HG03565 (cell line): ENCODE measurements at regions not wholly inside any gene's neighbourhood (a gene's known extent, or its start where the extent isn't known, plus 50 kb on each side); places are given as distances from the start of the nearest gene placed in this dataset.
A peak's percentile ranks its signal among the peaks of the same experiment; 100 is the strongest.

ENCODE experiments used
- ATAC-seq: cut with Tn5 transposase; IDR thresholded peaks from one replicate; pipeline ENCODE4 v1.9.1; 2021; ENCODE audit warnings: mild to moderate bottlenecking, moderate library complexity; ENCODE audit not compliant: unreplicated experiment

DNA sequence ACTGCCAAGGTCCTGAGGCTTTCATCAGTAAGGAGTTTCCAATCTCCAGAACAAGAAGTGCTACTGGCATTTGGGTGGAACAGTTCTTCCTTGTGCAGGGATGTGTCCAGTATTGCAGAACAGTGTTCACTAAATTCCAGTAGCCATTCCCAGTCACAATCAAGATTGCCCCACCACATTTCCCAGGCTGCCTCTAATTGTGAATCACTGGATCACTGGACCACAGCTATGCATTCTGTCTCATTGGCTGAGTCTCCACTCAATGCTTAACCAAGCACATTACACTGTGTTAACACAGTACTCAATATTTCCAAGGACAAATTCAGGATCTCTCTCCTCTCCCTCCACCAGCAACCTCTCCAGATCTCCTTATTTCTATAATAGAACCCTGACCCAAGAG, 160.2 kb upstream of the CCDC150 start:
- ATAC-seq = no peak

DNA sequence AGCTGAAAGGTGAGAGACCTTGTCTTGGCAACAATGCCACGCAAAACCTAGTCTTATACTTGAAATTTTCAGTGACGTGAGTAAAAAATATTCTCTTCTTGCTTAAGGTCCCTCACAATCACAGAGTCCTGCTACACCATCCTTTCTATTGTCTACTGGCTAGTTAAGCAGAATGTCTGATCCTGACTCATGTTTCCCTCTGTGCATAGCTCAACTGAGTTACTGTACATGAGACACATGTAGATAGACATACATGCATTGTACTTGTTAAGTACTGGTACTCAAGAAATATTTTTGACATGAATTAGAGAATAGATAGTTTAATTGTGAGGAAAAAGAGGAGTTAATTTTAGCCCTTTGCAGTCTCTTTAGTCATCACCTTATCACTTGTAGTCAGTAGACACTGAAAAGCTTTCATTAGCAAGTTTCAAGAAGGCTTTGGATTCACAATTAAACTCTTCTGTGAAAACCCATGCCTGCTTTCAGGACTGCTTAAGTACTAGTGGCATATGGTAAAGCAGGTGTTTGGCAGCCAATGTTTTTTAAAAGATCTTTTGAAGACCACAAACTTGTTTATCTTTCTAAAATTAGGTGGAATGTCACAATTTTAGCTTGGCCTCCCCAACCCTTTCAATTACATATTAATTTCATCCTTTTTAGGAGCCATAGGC, 158.7 kb upstream of the CCDC150 start:
- ATAC-seq = no peak

DNA sequence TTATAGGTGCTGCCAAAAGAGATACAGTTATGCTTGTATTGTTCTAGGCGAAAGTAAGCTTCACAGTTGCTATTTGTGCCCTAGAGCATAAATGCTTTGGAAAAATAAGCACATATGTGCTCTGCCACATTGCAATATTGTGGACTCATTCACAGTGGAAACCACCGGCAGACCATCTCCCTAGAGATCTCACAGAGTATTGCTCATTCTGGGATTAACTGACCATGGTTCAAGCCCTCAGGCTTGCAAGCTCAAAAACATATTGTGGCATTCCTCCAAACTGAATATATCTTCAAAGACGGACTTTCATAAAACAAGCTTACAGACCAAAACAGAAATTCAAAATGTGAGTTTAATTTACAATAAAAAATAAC, 158.2 kb upstream of the CCDC150 start:
- no peak for ATAC-seq

DNA sequence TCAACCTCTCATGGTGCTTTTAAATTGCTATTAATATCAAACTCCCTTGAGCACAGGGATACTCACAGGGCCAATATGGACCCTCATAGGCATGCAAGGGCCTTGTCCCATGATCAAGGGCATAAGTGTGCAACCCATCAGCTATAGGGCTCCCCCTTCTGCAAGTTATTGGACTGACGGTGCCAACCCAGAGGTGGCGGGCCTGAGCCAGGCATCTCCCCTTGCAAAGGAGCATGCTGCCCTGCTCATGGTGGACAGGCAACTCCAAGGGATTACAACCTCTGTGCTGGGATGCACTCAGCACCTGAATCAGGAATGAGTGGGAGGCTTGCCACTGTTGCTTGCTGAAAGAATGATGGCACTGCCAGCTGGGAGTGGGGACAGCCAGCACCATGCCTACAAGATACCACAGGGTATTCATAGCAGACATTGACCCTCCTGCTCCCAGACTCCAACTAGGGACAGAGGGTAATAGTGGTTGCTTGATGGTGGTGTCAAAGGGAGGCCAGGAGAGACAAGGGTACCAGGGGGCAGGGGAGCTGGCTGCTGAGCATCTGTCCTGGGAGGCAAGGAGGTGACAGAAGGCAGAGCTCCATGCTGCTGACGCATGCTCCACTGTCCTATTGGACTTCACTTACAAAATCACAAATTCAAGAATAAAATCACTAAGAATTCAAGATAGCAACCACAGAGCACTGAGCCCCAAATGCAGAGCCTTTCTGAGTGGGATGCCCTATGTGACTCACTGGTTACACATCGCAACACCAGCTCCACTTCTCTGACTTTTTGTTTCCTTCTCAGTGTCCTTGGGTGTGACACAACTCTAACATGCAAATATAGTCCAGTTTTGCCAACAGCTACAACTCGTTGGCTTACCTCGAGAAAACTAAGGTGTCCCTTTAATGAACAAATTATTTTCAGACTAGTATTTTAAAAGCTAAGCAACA, 157.1 kb upstream of the CCDC150 start:
- ATAC-seq = no peak

- ATAC-seq = no peak
Measured at GRCh38 chr2:196486146-196486545, 153.4 kb upstream of the CCDC150 start.

- ATAC-seq = no peak
Measured at GRCh38 chr2:196487417-196487816, 152.1 kb upstream of the CCDC150 start.

DNA sequence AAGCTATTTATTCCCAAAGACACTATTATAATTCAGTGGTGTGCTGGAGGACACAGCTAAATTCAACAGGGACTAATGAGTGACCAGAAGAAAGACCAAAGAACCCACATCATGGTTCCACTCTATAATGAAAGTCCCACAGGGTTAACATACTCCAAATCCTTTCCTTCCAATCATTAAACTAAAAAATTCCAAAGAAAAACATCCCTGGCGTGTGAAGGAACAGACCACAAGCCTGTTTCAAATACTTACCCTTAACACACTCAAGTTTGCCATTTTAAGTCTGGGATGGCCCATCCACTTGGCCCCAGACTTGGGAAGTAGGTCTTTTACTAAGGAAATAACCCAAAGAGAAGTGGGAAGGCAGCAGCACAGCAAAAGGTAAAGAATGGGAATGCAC, 150.1 kb upstream of the CCDC150 start:
- ATAC-seq = no peak

- no peak for ATAC-seq
Measured at GRCh38 chr2:196492946-196493345, 146.6 kb upstream of the CCDC150 start.

GRCh38 chr2:196498962-196499361, 140.6 kb upstream of the CCDC150 start:
- no peak for ATAC-seq

- ATAC-seq = no peak
Measured at GRCh38 chr2:196499686-196500085, 139.8 kb upstream of the CCDC150 start.

GRCh38 chr2:196500686-196501431, 138.7 kb upstream of the CCDC150 start:
- no peak for ATAC-seq

- no peak for ATAC-seq
Measured at GRCh38 chr2:196501836-196502235, 137.7 kb upstream of the CCDC150 start.

GRCh38 chr2:196502386-196502785, 137.1 kb upstream of the CCDC150 start:
- no peak for ATAC-seq

DNA sequence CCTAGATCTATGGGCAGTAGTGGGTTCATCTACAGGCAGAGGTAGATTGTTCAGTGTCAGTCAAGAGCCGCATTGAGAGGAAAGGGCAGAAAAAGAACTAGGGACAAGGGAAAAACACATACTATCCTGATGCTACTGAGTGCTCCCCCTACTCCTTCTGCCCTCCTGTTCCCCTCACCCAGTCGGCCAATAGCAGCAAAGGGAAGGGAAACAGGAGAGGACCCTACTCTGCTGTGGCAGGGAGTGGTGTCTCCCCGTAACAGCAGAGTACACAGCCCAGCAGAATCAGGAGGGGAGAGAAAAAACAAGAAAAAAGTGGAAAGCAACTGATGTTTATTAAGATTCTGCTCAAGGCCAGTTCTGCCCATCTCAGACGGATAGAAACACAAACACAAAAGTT, 136.1 kb upstream of the CCDC150 start:
- ATAC-seq = no peak

DNA sequence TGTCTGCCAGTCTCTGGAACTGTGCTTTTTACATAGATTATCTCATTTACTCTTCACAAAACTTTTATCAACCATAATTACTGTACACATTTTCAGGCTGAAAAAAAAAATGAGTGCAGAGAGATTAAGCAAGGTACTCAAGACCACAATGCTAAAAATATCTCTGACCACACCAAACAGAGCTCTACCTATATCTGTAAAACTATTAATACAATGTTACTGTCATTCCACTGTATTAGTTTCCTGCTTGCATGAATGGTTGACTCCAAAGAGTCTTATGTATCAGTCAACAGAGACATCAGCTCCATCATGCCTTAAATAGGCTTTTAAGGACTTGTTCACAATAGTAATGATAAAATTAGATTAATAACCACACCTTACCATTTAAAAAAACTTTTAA, 134.7 kb upstream of the CCDC150 start:
- peak; percentile 91 for ATAC-seq

- no peak for ATAC-seq
Measured at GRCh38 chr2:196510246-196510645, 129.3 kb upstream of the CCDC150 start.

DNA sequence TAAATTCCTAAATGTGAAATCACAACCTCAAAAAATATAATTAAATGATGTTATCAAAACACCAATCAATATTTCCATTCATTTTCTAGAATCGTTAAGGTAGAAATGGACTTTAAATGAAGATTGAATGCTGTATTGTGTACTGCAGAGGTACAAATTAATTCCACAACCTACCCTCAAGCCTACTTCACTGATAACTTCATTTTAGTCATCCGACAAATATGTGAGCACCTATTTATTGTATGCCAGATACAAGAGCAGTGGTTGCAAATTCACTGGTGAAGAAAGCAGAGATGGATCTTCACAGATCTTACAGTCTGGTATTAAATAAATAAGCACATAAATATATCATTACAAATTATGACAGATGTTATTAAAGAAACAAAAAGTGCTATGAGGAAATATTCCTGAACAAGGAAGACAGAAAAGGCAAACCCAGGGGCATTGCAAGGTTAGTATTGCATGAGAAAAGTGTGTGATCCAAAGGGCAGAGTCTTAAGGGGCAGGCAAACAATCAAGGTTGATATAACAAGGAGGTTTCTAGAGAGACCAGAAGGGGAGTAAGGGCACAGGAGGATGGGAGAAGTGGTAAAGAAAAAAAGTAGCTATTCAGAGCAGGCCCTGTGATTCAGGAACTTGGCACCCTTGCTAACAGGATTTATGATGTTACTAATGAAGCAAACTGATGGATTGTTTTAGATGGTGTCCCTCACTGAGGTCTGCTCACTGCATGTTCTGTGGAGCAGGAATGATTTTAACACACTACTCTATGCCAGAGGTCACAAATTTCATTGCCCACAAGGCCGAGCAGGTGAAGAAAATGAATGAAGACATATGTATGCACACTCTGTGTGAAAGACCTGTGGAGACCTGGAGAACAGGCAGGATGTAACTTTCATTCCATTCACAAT, 128.0 kb upstream of the CCDC150 start:
- ATAC-seq = no peak

DNA sequence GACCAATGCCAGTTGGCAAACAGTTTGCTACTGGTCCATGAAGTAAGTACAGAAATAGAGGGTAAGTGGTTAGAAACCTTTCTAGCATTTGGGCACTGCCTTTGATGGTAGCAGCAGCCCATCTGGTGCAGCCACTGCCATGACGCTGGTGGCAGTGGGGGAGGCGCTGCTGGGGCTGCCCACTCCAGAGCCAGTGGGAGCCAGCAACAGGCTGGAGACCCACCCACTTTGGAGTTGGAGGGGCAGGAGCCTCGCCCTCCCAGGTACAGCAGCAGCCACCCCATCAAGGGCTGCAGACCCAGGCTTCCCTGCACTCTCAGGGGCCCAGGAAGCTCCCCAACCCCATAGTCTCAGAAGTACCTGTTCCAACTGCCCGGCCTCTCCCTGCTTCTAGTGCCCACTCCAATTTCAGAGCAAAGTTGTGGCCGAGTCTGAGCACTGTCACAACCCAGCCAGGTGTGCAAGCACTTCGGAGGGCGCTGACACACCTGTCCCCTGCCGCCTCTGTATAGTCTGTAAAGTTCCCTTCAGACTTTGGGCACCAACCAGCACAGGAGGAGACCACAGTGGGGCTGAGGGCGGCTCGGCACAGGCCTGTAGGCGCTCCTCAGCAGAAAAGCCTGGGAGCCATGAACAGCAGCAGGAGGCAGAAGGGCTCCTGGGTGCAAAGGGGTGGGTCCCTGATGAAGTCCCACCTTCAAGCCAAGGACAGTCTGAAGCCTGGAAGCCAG, 125.6 kb upstream of the CCDC150 start:
- no peak for ATAC-seq

GRCh38 chr2:196514641-196515040, 124.9 kb upstream of the CCDC150 start:
- no peak for ATAC-seq

- no peak for ATAC-seq
Measured at GRCh38 chr2:196515051-196515450, 124.5 kb upstream of the CCDC150 start.
